ENCODE measurements at regions not wholly inside any gene's neighbourhood (a gene's known extent, or its start where the extent isn't known, plus 50 kb on each side); places are given as distances from the start of the nearest gene placed in this dataset.
"Not testable (repeated sequence)": the region's sequence is repeated elsewhere in the genome, so short reads cannot be mapped to it uniquely, and the experiment has no call there.

DNA sequence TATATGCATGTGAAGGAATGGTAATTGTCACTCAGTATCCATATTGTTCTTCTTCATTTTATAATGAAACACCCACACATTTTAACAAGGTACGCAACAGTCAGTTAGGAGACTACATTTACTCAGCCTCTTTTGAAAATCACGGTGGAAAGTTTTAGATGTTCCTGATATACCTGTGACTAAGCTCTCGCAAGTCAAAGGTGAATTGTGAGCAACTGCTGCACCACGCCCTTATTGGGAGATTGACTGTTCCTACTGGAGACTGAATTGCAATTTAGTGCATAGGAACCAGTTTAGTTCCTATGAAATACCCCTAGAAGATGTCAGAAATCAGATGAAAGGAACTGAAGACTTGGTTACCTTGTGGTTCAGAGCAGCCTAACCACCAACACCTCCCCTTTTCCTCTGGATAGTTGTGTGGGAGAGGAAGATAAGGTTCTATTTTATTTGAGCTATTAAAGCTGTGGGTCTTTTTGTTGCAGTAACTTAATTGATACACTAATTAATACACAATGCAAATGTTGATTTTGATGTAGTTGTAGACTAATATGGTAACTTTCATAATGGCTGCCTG lies 1280.5 kb upstream of the CDH2 start:
- DNase-seq: no peak

DNA sequence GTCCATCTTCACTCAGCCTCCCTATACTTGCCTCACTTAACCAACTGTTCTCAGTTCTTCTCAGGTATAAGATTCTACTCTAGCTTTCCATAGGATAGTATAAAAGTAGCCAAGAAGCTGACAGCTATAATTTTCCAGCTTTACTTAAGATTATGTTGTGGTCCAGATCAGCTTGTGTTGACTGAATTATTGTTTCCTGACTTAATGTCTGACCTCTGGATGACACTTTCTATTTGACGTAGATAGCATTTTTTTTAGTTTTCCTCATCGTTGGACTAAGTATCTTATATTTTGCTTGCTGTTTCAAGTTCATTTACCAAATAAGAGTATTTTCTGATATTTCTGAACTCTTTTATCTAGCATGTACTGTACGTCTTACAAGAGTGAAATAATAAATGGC lies 1272.5 kb upstream of the CDH2 start:
- DNase-seq: no peak

DNA sequence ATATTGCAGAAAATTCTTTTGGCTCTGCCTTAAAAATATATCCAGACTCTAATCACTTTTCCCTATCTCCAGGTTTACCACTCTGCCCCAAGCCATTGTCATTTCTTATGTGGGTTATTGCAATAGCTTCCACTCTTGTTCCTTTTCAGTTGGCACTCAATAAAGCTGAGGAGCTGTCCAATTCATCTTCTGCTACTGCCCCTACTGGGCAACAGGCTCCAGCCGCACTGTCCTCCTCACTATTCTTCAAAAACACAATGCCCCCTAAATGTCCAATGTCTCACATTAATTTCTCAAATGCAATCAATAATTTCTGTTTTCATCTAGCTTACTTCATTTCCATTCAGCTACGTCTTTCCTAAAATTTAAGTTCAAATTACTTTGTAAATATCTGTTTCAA lies 1262.5 kb upstream of the CDH2 start:
- DNase-seq: no peak

DNA sequence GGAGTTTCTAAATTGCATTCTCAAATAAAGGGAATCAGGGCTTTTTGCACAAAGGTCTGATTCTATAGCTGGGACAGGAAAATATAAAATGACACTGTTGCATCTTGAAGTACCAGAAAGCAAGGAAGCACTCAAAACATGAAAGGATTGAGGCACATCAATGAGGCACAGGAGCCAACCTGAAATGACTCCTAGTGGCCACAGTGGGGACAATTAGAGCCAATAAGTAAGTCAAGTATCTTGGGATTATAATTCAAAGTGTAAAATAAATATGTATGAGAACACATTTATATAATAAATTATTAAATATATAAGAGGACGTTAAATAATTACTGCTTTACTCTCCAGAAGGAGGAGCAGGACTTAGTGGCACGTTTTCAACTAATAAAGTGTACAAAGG lies 1259.5 kb upstream of the CDH2 start:
- DNase-seq: no peak

DNA sequence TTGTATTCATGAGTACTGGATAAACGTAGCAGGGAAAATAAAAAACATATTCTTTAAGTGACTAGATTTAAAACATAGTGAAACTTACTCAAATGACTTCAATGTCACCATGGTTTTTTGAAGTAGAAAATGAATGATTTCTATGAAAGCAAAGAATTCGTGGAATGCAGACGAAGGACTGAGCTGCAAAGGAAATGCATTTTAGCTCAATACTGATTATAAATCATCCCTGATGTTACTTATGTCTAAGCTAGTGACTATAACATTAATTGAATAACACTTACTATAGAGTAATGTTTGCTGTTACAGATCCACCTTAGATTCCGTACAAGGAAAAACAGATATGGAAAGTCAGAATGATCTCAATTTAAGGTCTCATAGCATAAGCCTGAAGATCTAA lies 1257.7 kb upstream of the CDH2 start:
- DNase-seq: no peak

DNA sequence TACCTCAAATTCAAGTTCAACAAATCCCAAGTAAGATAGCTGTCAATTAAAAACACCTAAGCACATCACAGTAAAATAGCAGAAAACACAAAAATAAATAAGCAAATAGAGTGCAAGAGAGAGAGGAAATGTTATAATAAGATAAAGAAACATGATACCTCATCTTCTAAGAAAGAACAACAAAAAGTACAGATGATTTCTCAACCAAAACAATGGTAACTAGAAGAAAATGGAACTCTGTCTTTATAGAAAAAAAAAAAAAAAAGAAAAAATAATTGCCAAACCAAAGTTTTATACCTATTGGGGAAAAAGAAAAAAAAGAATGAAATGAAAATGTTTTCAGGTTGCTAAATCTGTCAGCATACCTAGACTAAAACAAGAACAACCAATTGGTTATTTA lies 1253.5 kb upstream of the CDH2 start:
- no peak for DNase-seq

DNA sequence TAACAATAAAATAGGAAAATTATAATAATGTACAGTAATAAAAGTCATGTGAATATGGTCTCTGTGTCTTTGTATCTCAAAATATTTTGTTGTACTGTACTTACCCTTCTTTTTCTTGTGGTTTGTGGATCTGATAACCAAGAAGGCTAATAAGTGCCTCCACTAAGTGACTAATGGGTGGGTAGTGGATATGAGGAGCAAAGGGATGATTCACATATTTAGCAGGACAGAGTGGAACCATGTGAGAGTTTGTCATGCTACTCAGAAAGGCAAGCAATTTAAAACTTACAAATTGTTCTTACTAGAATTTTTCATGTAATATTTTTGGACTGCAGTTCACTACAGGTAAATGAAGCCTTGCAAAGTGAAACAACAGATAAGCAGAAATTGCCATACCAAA lies 1241.2 kb upstream of the CDH2 start:
- DNase-seq: no peak

DNA sequence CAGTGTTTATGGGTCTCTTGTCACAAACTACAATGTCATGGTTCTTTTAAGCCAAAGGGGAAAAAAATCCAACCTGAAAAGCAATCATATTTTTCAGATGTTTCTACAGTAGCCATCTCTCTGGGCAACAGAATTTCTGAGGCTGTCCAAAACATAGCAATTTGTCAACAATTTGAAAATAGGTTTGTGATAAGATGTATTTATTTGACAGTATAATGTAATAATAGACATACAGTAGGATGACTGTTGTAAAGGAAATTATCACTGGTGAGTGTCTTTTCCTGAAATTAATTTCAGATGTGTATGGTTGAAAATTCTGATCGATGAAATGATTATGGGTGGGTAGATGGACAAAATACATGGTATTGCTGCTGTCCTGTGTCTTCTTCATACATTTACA lies 1230.1 kb upstream of the CDH2 start:
- DNase-seq: no peak

DNA sequence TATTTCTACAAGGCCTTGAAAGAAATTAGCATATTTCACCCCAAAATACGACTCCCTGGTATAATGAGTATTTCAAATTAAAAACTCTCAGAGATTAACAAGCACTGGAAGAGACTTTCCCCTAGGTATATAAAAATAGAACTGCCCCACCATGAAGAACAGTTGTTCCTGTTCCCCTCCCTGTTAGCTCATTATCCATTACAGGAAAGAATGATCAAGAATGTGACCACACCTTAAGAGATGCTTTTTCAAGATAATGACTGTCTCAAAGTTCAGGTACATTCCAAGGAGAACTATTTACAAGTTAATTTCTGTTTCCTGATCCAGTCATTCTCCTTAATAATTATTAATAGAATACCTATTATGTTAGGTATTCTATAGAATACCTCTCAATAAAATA lies 1220.6 kb upstream of the CDH2 start:
- DNase-seq: no peak

DNA sequence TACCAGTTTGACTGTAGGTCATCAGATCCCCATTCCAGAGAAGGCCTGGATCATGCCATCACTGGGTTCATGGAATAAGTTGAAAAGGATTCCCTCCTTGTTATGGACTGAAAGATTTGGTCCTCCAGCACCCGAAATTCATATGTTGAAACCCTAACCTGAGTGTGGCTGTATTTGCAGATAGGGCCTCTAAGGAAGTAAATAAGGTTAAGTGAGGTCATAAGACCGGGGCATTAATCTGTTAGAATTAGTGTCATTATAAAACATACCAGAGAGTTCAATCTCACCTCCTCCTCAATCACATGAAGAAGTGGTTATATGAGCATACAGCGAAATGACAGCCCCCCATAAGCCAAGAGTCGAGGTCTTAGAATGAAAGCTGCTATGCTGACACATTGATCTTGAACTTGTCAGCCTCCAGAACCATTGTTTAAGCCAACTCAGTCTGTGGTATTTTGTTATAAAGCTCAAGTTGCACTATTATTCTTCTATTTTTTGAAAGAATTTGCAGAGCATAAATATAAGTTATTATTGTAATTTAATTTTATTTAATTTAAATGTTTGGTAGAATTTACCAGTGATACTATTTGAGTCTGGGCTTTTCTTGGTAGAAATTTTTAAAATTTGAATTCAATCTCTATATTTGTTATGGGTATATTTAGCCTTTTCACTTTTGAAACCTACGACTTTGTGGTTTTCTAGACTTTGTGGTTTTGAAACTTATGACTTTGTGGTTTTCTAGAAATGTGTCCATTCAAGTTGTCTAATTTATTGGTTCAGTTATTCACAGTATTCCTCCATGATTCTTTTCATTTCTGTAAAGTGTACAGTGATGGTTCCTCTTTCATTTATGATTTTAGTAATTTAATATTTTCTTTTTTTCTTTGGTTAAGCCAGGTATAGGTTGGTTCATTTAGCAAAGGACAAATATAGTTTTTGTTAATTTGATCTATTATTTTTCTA lies 1206.7 kb upstream of the CDH2 start:
- DNase-seq: no peak

DNA sequence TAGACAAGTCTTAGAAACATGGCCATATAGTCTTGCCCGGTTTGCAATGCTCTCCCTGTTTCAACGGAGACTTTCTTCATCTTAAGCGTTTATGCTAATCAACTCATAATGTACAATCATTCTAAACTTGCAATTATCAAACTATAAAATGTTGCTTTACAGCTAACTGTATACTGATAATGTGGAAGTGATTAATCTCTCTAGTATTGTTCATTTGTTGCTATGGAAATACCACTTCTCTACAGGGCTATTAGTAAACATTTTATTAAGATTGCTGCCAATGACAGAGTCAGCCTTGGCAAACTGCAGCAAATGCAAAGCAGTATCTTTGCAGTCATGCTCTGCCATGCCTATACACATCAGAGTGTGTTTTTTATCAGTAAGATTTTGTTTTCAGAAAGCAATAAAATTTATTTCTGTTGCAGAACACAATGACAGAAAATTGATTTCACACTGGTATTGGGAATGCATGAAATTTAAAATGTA lies 1201.8 kb upstream of the CDH2 start:
- DNase-seq: no peak

DNA sequence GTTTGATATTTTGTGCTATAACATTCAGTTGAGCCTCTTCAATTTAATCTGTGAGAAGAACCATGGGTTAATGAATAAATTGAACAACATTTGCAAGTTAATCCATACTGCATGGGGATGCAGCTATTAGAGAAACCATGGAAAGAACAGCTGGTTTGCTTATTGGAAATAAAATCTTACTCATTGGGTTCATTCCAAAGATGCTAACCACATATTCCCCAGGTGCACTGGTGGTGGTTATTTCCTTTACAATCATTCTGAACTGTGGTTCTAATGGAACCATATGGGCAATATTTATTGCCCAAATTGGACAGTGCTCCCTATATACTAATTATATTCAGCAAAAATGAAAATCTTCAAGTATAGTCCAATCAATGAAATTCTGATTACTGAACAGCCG lies 1200.4 kb upstream of the CDH2 start:
- DNase-seq: no peak

DNA sequence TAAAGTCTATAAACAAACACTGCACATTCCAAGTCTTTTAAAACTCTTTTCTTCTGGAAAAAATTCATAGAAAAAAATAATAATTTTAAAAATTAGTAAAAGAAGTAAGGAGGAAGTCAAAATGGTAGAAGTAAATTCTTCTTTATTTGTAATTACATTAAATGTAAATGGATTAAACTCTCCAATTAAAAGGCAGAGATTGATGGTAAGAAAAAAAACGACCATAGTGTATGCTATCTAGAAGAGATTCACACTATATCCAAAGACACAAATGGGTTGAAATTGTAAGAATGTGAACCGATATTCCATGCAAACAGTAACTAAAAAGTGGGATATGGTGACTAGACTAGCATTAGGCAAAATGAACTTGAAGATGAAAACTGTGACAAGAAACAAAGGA lies 1196.1 kb upstream of the CDH2 start:
- no peak for DNase-seq

DNA sequence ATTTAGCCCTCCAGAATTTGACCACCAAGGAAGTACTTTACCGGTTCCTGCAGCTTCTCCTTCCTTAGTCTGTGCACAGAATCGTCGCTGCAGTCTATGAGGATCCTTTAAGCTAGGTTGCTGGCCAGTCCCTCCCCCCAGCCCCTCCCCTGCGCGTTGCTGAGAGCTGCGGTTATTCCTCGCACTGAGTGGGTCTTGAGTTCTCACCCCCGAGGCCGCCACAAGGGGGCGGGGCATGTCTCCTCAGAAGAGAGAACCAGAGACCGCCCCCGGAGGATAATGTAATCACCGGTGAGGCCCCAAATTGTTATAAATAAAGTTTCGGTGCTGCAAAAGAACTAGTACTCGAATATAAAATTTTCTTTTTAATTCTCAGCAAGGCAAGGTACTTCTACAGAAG lies 1184.9 kb upstream of the CDH2 start:
- DNase-seq: no peak

DNA sequence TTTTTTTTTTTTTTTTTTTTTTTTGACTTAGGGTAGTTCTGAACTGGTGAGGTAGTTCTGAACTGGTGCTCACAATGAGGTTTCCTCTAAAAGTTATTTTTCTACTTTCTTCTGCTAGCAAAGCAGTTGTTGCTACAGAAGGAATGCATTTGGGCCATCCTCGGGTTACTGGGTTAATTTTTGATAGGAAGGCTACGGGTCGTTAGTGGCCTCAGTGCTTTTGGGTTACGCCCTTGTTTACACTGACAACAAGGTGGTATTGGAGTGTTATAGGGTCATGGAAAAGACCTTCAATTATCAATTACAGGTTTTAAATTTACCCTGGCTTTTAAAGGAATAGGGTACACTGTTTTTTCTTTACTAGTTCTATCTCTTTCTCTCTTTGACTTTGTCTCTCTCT lies 1183.7 kb upstream of the CDH2 start:
- DNase-seq: not testable (repeated sequence)

DNA sequence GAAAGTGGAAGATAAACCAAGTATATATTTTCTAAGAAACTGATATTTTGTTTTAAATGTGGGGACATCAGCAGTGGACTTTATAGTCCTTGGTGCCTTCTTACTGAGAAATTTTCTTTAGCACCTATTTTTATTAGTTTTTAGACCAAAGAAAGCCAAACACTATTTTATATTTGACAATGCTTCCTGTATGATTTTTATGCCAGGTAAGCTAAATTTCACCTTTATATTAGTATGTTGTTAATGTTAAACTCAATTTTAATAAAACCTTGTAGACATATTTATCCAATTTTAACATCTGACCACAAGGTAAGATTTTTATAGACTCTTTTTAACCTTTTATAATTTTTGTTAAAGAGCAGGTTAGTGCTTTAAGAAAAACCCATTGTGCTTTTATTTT lies 1182.3 kb upstream of the CDH2 start:
- not testable (repeated sequence) for DNase-seq

DNA sequence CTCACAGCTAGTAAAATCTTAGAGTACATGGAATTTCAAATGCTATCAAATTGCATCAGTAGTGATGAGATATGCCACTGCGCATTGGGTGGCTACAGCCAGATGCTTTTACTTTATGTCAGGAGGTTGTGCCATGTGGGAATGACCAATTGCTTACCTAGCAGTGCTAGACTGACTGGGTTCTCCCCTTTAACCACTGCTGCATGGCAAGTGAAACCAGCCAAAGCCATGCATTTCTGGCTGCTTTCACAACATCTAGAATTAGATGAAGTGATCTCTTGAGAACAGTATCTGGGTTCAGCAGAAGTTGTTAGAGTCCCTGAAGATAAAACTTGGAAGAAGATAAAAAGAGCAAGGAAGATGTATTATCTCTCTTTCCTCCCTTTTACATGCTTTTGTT lies 1174.2 kb upstream of the CDH2 start:
- DNase-seq: no peak

DNA sequence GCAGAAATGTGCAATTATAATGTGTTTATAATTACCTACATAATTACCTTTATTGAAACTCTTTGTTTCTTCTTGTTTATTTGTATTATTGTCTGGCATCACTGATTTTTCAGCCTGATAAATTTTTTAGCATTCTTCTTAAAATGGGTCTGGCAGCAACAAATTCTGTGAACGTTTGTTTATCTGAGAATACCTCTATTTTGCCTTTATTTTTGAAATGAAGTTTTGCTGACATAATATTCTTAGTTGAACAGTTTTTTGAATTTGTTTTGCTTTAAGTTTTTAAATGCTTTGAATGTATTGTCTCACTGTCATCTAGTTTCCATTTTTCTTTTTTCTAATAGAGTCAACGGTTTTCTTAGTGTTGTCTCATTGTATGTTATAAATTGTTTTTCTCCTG lies 1152.0 kb upstream of the CDH2 start:
- DNase-seq: no peak

DNA sequence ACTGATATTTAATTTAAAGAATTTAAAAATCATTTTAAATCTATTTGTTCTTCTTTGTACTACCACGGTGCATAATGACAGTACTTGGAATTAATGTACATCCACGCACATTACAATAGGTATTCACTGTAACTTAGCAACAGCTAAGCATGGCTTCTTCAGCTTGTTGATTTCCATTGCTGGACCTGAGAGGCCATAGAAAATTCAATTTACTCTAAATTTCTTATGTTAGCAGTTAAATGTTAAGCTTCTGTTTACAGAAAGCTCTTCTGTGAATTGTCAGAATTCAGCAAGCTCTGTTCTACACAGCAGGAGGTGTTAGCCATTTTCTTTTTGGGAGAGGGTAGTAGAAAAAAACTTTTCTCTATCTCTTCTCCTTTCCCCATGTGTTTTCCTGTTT lies 1149.3 kb upstream of the CDH2 start:
- DNase-seq: peak; percentile 56

DNA sequence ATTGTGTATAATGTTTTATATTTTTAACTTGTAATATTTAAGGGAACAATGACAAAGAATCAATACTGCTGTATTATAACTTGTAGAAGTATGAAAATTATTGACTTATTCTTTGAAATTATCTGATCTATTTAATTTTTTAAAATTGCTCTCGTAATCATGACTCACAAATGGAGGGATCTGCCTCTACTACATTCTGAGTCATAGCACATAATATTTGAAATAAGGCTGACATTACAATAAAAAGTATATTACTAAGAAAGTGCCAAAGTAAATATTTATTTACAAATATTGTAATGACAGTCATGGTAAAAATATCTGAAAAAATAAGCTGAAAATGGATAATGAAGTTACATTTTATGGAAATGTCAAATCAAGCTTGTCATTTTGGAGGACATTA lies 1144.6 kb upstream of the CDH2 start:
- DNase-seq: no peak

DNA sequence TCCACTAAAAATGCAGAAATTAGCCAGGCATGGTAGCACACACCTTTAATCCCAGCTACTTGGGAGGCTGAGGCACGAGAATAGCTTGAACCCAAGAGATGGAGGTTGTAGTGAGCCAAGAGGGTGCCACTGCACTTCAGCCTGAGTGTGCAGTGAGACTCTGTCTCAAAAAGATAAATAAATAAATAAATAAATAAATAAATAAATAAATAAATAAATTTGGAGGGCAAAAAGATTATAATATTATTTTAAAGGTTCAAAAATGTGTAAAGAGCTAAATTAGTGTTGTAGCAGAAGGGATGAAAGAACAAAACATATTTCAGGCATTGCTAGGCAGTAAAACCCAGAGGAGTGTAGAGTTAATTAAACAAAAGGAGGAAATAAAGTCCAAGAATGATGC lies 1136.4 kb upstream of the CDH2 start:
- DNase-seq: no peak

DNA sequence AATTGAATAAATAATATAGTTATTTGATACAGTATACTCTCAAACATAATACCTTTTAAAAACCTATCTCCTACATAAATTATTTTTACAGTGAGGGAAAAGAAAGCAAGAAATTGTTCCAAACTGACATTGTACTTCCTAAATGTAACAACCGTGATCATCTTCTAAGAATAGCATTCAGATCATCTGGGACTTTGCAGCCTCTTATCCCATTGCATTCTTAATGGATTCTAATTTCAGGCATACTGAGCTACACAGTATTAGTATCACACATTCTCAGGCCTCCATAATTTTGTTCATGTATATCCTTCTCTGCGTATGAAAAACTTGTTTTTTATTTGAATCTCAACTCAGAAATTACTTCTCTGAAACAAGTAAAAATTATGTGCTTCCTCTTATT lies 1134.7 kb upstream of the CDH2 start:
- no peak for DNase-seq

DNA sequence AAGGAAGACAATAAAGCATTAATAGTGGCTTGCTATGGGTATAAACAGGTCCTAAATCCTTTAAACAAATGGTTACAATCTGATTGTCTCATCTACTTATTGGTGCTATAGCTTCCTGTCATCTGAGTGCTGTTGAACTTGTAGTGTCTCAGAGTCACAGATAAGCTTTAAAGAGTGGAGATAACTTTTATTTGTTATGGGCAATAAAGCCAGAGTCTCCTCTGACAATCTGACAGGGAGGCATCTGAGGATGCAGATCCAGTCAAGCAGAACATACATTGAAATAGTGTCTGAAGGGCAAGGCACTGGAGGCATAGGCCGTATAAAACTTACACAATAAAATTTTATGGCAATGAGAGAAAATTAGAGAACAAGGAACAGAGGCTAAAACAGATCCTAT lies 1132.4 kb upstream of the CDH2 start:
- DNase-seq: no peak

DNA sequence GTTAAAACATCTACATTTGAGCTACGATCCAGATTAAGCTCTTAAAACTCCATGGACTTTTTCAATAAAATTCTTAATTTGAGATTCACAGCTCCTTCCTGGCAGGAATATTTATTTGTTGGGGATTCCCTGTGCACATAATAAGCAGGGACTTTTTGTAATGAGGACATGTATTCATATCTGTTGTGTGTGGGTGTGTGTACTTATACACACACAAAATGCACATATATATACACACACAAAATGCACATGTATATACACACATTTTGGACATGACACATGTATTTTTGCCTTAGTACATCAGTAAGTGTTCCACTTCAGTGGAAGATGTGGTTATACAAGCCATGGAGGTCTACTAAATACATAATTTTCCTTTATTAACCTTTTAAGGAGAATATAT lies 1131.1 kb upstream of the CDH2 start:
- DNase-seq: no peak

DNA sequence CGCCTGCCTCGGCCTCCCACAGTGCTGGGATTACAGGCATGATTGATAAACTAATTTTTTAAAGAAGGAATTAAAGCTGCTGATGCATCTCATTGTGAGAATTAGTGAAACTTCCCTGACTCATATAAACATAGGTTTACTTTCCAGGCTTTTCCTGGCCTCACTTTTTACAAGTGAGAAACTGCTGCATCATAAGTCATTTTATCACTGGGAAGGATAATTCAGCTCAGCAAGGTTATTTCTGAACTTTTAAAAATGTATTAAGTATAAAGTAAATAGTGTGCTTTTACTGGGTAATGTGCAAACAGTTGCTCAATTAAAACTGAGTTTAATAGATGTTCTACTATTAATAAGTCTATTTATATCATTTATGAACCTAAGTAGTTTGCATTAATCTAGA lies 1130.3 kb upstream of the CDH2 start:
- no peak for DNase-seq
